K562 (cell line): ENCODE measurements at regions not wholly inside any gene's neighbourhood (a gene's known extent, or its start where the extent isn't known, plus 50 kb on each side); places are given as distances from the start of the nearest gene placed in this dataset.

ENCODE experiments used
- CCAR2 ChIP-seq: fragments of 200-400 bp; formaldehyde crosslinking; IDR thresholded peaks from 2 replicates; pipeline ENCODE4 v1.6.1; 2017; ENCODE audit warnings: mild to moderate bottlenecking, low read depth, low read length
- CREB1 ChIP-seq, 2 experiments: sonication (generic) in 1 of 2; formaldehyde crosslinking in 1 of 2; IDR thresholded peaks; 2 replicates each; pipeline versions ENCODE4 v1.6.1 to v1.8.0; 2012 to 2022; ENCODE audit warnings: inconsistent platforms in 1 of 2, mild to moderate bottlenecking in 1 of 2, missing genetic modification reagents in 1 of 2, moderate library complexity in 1 of 2
- EHMT2 ChIP-seq: fragments of 450-650 bp; IDR thresholded peaks from 2 replicates; pipeline ENCODE4 v1.6.1; 2018; ENCODE audit warnings: antibody characterized with exemption
- ELF4 ChIP-seq: fragments of 450-650 bp; formaldehyde crosslinking; IDR thresholded peaks from 2 replicates; pipeline ENCODE4 v1.4.0; 2022; ENCODE audit warnings: missing genetic modification characterization
- FOXP1 ChIP-seq: sonication (generic); formaldehyde crosslinking; IDR thresholded peaks from 2 replicates; pipeline ENCODE4 v1.8.0; 2022; ENCODE audit warnings: mild to moderate bottlenecking, missing genetic modification reagents
- MEF2A ChIP-seq: IDR thresholded peaks from 2 replicates; pipeline ENCODE4 v1.6.1; 2011; ENCODE audit warnings: low read depth, mild to moderate bottlenecking, low read length, moderate library complexity; ENCODE audit not compliant: control insufficient read depth
- NFYB ChIP-seq: IDR thresholded peaks from 2 replicates; pipeline ENCODE4 v1.6.1; 2011; ENCODE audit warnings: mild to moderate bottlenecking, moderate library complexity; ENCODE audit not compliant: insufficient read length; ENCODE audit errors: extremely low read depth
- POLR2A ChIP-seq: fragments of 450-650 bp; conservative IDR thresholded peaks from 2 replicates; pipeline ENCODE4 v1.6.1; 2016
- PTBP1 ChIP-seq: fragments of 200-400 bp; formaldehyde crosslinking; IDR thresholded peaks from 2 replicates; pipeline ENCODE4 v1.6.1; 2017; ENCODE audit warnings: low read depth, low read length
- TEAD4 ChIP-seq, 2 experiments: sonication (generic) in 1 of 2; formaldehyde crosslinking in 1 of 2; IDR thresholded peaks; 2 replicates each; pipeline versions ENCODE4 v1.6.1 to v1.8.0; 2012 to 2022; ENCODE audit warnings: borderline replicate concordance in 1 of 2, inconsistent platforms in 1 of 2, low read length in 1 of 2, mild to moderate bottlenecking in 1 of 2, missing genetic modification reagents in 1 of 2
- TF ChIP-seq, protein P1 (sequence below), 3 experiments: IDR thresholded peaks in 2 of 3; conservative IDR thresholded peaks in 1 of 3; 2 replicates each; pipeline ENCODE4 v1.5.1; 2011 to 2012; ENCODE audit warnings: low read length in 3 of 3, mild to moderate bottlenecking in 3 of 3, control low read depth in 2 of 3, improper control_type of control experiment in 1 of 3, inconsistent platforms in 1 of 3, low read depth in 1 of 3, mixed read lengths in 1 of 3, moderate library complexity in 1 of 3; ENCODE audit not compliant: insufficient read depth in 2 of 3
- TF ChIP-seq, protein P2 (sequence below), 2 experiments: fragments of 450-650 bp in 1 of 2; sonication (generic) in 1 of 2; formaldehyde crosslinking in 1 of 2; IDR thresholded peaks in 1 of 2; conservative IDR thresholded peaks in 1 of 2; 2 replicates each; pipeline versions ENCODE4 v1.6.1 to v1.8.1; 2016 to 2023; ENCODE audit warnings: mild to moderate bottlenecking in 2 of 2, moderate library complexity in 2 of 2, inconsistent platforms in 1 of 2, missing genetic modification reagents in 1 of 2
- TF ChIP-seq, protein P3 (sequence below), 2 experiments: fragments of 200-800 bp in 1 of 2; sonication (Bioruptor generic) in 1 of 2; sonication (generic) in 1 of 2; formaldehyde crosslinking in 1 of 2; IDR thresholded peaks in 1 of 2; conservative IDR thresholded peaks in 1 of 2; 2 replicates each; pipeline versions ENCODE4 v1.5.0 to v1.6.1; 2016 to 2020; ENCODE audit warnings: missing compliant biosample characterization in 1 of 2, missing genetic modification characterization in 1 of 2, missing genetic modification reagents in 1 of 2
- TF ChIP-seq, protein P4 (sequence below): fragments of 250-450 bp; sonication (Bioruptor Pico); IDR thresholded peaks from 2 replicates; pipeline ENCODE4 v1.5.0; 2021

DNA sequence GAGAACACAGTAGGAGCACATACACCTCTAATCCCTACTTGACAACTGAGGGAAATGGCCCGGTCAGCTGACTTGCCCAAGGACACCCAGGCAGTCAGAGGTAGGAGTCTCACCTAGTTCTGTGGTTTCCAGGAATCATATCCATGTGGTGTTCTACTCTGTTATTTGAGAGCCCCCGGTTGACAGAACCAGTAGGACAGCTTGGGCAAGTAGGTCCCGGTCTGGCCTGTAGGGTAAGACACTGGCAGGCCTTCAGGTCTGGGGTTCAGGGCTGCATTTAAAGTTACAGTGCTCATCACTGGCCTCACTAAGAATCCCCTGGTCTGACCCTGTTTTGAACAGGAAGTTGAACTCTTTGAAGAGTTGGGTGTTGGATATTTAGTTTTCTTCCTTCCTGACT lies 476.1 kb downstream of the SHQ1 start:
- no peak for TF ChIP-seq NFYB
- no peak for TF ChIP-seq ELF4
- TF ChIP-seq POLR2A, result no peak
- TF ChIP-seq, protein P1, sequence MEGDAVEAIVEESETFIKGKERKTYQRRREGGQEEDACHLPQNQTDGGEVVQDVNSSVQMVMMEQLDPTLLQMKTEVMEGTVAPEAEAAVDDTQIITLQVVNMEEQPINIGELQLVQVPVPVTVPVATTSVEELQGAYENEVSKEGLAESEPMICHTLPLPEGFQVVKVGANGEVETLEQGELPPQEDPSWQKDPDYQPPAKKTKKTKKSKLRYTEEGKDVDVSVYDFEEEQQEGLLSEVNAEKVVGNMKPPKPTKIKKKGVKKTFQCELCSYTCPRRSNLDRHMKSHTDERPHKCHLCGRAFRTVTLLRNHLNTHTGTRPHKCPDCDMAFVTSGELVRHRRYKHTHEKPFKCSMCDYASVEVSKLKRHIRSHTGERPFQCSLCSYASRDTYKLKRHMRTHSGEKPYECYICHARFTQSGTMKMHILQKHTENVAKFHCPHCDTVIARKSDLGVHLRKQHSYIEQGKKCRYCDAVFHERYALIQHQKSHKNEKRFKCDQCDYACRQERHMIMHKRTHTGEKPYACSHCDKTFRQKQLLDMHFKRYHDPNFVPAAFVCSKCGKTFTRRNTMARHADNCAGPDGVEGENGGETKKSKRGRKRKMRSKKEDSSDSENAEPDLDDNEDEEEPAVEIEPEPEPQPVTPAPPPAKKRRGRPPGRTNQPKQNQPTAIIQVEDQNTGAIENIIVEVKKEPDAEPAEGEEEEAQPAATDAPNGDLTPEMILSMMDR (IDR thresholded peaks at IDR 0.05 in 2 of 3, conservative IDR thresholded peaks at IDR 0.05 in 1 of 3; ENCODE audit: insufficient read depth in 2 of 3, low read depth in 1 of 3, low read length in 3 of 3), result no peak
- no peak for TF ChIP-seq TEAD4 (IDR thresholded peaks at IDR 0.05; ENCODE audit: low read length)
- TF ChIP-seq TEAD4 (CRISPR knock-in tag; IDR thresholded peaks at IDR 0.05; ENCODE audit: borderline replicate concordance), result no peak
- TF ChIP-seq, protein P2, sequence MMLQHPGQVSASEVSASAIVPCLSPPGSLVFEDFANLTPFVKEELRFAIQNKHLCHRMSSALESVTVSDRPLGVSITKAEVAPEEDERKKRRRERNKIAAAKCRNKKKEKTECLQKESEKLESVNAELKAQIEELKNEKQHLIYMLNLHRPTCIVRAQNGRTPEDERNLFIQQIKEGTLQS (IDR thresholded peaks at IDR 0.05), result no peak
- TF ChIP-seq, protein P2 (CRISPR knock-in tag; conservative IDR thresholded peaks at IDR 0.05), result no peak
- TF ChIP-seq, protein P3, sequence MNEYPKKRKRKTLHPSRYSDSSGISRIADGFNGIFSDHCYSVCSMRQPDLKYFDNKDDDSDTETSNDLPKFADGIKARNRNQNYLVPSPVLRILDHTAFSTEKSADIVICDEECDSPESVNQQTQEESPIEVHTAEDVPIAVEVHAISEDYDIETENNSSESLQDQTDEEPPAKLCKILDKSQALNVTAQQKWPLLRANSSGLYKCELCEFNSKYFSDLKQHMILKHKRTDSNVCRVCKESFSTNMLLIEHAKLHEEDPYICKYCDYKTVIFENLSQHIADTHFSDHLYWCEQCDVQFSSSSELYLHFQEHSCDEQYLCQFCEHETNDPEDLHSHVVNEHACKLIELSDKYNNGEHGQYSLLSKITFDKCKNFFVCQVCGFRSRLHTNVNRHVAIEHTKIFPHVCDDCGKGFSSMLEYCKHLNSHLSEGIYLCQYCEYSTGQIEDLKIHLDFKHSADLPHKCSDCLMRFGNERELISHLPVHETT (CRISPR knock-in tag; conservative IDR thresholded peaks at IDR 0.05 in 1 of 2, IDR thresholded peaks at IDR 0.05 in 1 of 2), result no peak
- TF ChIP-seq CCAR2, result no peak
- TF ChIP-seq CREB1 (IDR thresholded peaks at IDR 0.05), result no peak
- no peak for TF ChIP-seq CREB1 (CRISPR knock-in tag; IDR thresholded peaks at IDR 0.05)
- TF ChIP-seq MEF2A, result no peak
- TF ChIP-seq FOXP1 (CRISPR knock-in tag), result no peak
- TF ChIP-seq EHMT2, result no peak
- TF ChIP-seq, protein P4, sequence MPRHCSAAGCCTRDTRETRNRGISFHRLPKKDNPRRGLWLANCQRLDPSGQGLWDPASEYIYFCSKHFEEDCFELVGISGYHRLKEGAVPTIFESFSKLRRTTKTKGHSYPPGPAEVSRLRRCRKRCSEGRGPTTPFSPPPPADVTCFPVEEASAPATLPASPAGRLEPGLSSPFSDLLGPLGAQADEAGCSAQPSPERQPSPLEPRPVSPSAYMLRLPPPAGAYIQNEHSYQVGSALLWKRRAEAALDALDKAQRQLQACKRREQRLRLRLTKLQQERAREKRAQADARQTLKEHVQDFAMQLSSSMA (CRISPR knock-in tag), result no peak
- no peak for TF ChIP-seq PTBP1
